Left lung (tissue), 4 donors: ENCODE measurements at regions not wholly inside any gene's neighbourhood (a gene's known extent, or its start where the extent isn't known, plus 50 kb on each side); places are given as distances from the start of the nearest gene placed in this dataset.

ENCODE experiments used
- ATAC-seq: fragments of 200-7000 bp; cut with Tn5 transposase; one replicate; pipeline ENCODE4 v1.9.1; 2020; ENCODE audit warnings: moderate library complexity
- DNase-seq, 4 donors: peaks; one replicate each; pipeline ENCODE4 v3.0.0-alpha.2; 2013 to 2020
- H3K27ac ChIP-seq, 2 donors: fragments of 200-600 bp; sonication (generic) in 1 of 2; one replicate each; pipeline versions ENCODE4 v1.5.0 to v1.8.0; 2020 to 2021
- H3K27me3 ChIP-seq, 2 donors: fragments of 200-600 bp; sonication (generic) in 1 of 2; one replicate each; pipeline versions ENCODE4 v1.5.0 to v1.8.0; 2020 to 2021
- H3K36me3 ChIP-seq, 2 donors: fragments of 200-600 bp; sonication (generic) in 1 of 2; one replicate each; pipeline versions ENCODE4 v1.5.0 to v1.8.0; 2020 to 2021
- H3K4me1 ChIP-seq, 2 donors: fragments of 200-600 bp; one replicate each; pipeline ENCODE4 v1.8.0; 2021
- H3K4me3 ChIP-seq, 2 donors: fragments of 200-600 bp; sonication (generic) in 1 of 2; one replicate each; pipeline versions ENCODE4 v1.5.0 to v1.8.0; 2020 to 2021; ENCODE audit warnings: mild to moderate bottlenecking in 1 of 2
- H3K9me3 ChIP-seq, 2 donors: fragments of 200-600 bp; sonication (generic) in 1 of 2; one replicate each; pipeline versions ENCODE4 v1.5.0 to v1.8.0; 2020 to 2021
- intact Hi-C, 2 donors: fragments of 100-400 bp; cut with DNase I; formaldehyde crosslinking; loops; one replicate each; pipeline versions ENCODE4 v1.11.2 to v1.14.2; 2022
- microRNA-seq, 2 donors: library from miRNA; unstranded; fragments of <30 nt; microRNA quantifications; one replicate each; pipeline ENCODE4, GENCODE V29; 2019
- TF ChIP-seq, protein P1 (sequence below), 2 donors: fragments of 200-600 bp; sonication (generic) in 1 of 2; IDR thresholded peaks; one replicate each; pipeline versions ENCODE4 v1.5.0 to v1.8.0; 2021; ENCODE audit warnings: antibody characterized with exemption in 2 of 2
- donor health status: DM: no; HTN: yes; CAD: no.
- donor health status: DM: no; HTN: no; CAD: no.

DNA sequence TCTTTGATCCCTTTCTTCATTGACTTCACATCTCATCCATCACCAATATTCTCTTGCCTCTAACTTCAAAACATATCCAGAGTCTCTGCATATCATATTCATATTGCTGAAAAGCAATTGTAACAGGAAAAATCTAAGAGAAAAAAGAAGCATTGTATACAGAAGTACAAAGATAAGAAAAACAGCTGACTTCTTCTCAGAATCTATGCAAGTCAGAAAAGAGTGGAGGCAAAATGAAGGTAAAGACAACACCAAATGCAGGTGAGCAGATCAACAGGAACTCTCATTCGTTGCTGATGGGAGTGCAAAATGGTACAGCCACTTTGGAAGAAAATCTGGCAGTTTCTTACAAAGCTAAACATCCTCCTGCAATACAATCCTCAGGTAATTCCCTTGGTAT lies 155.6 kb downstream of the PHF2 start:
- Histone ChIP-seq H3K4me1 (no peaks in the 10 kb centered on the region), H3K27me3 (peaks cover 0 to 17% of the 10 kb centered on the region in 2 donors), H3K4me3 (no peak overlapping the region), H3K27ac (no peak overlapping the region), H3K9me3 (peaks cover 0 to 39% of the 10 kb centered on the region in 2 donors), H3K36me3 (no peaks in the 10 kb centered on the region)
- TF ChIP-seq, protein P1, sequence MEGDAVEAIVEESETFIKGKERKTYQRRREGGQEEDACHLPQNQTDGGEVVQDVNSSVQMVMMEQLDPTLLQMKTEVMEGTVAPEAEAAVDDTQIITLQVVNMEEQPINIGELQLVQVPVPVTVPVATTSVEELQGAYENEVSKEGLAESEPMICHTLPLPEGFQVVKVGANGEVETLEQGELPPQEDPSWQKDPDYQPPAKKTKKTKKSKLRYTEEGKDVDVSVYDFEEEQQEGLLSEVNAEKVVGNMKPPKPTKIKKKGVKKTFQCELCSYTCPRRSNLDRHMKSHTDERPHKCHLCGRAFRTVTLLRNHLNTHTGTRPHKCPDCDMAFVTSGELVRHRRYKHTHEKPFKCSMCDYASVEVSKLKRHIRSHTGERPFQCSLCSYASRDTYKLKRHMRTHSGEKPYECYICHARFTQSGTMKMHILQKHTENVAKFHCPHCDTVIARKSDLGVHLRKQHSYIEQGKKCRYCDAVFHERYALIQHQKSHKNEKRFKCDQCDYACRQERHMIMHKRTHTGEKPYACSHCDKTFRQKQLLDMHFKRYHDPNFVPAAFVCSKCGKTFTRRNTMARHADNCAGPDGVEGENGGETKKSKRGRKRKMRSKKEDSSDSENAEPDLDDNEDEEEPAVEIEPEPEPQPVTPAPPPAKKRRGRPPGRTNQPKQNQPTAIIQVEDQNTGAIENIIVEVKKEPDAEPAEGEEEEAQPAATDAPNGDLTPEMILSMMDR (IDR thresholded peaks at IDR 0.05): no peak
- ATAC-seq: no peak
- intact Hi-C loops: no loop called here
- no peak for DNase-seq

DNA sequence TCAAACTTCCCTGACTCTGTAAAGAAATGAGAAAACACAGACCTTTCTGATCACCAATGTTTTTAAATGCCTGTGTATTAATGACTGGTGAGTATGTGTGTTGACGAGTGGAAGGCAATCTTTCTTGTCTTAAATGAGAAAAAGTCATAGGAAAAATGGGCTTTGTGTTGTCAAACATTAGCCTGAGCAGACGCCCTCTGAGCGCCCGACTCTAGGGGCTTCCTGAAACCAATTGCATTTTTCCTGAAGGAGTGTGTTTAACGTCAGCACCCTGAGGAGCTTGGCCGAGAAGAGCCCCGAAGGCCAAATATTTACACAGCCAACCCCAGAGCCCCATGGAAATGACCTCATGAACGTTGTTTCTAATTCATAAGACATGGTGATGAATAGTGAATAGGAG lies 154.3 kb downstream of the PHF2 start:
- Histone ChIP-seq H3K27me3 (peaks cover 0 to 25% of the 10 kb centered on the region in 2 donors), H3K36me3 (no peaks in the 10 kb centered on the region), H3K27ac (no peak overlapping the region), H3K9me3 (peaks cover 0 to 39% of the 10 kb centered on the region in 2 donors), H3K4me3 (no peak overlapping the region), H3K4me1 (no peaks in the 10 kb centered on the region)
- intact Hi-C loops: no loop called here
- ATAC-seq (peak; percentile 90), DNase-seq (peak in 1 of 4 donors; percentile 61)
- TF ChIP-seq, protein P1 (IDR thresholded peaks at IDR 0.05): no peak

DNA sequence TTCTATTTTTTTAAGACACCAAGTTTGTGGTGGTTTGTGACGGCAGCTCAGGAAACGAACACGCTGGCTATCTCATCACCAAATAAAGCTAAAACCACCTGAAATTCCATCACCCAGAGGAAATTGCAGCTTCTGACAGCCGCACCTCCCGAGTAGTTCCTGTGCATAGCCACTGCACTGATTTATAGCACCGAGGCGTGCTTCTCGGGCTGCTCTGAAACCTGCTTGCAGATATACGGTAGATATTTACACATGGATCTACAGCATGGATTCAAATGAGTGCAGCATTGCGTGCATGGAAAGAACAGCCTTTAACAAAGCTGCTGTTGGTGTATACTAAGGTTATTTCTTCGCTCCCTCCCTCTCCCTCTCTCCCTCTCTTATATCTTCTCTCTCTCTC lies 153.8 kb downstream of the PHF2 start:
- TF ChIP-seq, protein P1 (IDR thresholded peaks at IDR 0.05): no peak
- DNase-seq (peak in 1 of 4 donors; percentile 2), ATAC-seq (peak; percentile 54)
- intact Hi-C loops: no loop called here
- no peak overlapping the region for H3K27ac ChIP-seq
- no peaks in the 10 kb centered on the region for H3K4me1 ChIP-seq
- H3K4me3 ChIP-seq: no peak overlapping the region
- H3K27me3 ChIP-seq: peaks cover 0 to 25% of the 10 kb centered on the region in 2 donors
- H3K9me3 ChIP-seq: peaks cover 0 to 39% of the 10 kb centered on the region in 2 donors
- no peaks in the 10 kb centered on the region for H3K36me3 ChIP-seq

Small RNA genes lying in the stretch of these regions (microRNA-seq; reads per million reads assigned to microRNA genes)
- gene MIR4291: 0 reads per million in 2 donors
